ENCODE measurements at regions not wholly inside any gene's neighbourhood (a gene's known extent, or its start where the extent isn't known, plus 50 kb on each side); places are given as distances from the start of the nearest gene placed in this dataset.

DNA sequence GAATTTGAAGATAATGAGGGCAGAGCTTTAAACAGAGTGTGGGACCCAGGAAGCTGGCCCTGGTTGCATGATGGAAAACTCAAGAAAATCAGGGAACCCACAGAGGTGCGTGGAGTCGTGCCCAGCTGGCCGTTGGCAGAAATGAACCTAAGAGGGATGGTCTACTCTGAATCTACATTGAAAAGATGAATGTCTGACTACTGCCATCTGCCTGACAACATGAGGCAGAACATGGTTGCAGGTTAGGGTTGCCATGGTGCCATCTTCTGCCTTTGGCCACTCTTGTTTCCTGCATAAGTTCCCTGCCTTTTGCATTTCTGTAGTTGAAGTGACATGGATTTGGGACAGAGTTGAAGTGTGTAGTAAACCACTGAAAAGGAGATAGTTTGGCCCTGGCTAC is 138.5 kb upstream of the COBL start:
- TF ChIP-seq, protein P1, sequence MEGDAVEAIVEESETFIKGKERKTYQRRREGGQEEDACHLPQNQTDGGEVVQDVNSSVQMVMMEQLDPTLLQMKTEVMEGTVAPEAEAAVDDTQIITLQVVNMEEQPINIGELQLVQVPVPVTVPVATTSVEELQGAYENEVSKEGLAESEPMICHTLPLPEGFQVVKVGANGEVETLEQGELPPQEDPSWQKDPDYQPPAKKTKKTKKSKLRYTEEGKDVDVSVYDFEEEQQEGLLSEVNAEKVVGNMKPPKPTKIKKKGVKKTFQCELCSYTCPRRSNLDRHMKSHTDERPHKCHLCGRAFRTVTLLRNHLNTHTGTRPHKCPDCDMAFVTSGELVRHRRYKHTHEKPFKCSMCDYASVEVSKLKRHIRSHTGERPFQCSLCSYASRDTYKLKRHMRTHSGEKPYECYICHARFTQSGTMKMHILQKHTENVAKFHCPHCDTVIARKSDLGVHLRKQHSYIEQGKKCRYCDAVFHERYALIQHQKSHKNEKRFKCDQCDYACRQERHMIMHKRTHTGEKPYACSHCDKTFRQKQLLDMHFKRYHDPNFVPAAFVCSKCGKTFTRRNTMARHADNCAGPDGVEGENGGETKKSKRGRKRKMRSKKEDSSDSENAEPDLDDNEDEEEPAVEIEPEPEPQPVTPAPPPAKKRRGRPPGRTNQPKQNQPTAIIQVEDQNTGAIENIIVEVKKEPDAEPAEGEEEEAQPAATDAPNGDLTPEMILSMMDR (IDR thresholded peaks at IDR 0.05): no peak
- TF ChIP-seq POLR2A (IDR thresholded peaks at IDR 0.05): no peak

All from body of pancreas (tissue), 4 donors.